H9 (cell line): ENCODE measurements at regions not wholly inside any gene's neighbourhood (a gene's known extent, or its start where the extent isn't known, plus 50 kb on each side); places are given as distances from the start of the nearest gene placed in this dataset.
"Not testable (repeated sequence)": the region's sequence is repeated elsewhere in the genome, so short reads cannot be mapped to it uniquely, and the experiment has no call there.

Source experiments
- DNase-seq: peaks from one replicate; pipeline ENCODE4 v3.0.0-alpha.2; 2017
- H2AFZ ChIP-seq: one replicate; pipeline ENCODE4 v1.6.1; 2013; ENCODE audit warnings: mild to moderate bottlenecking, low read length, control low read depth, moderate library complexity
- H2AK5ac ChIP-seq: 2 replicates; pipeline ENCODE4 v1.6.1; 2013; ENCODE audit warnings: low read length, control low read depth, mixed read lengths; ENCODE audit not compliant: insufficient read length
- H2BK120ac ChIP-seq: one replicate; pipeline ENCODE4 v1.6.1; 2013; ENCODE audit warnings: low read depth, mild to moderate bottlenecking, low read length, control low read depth, inconsistent platforms; ENCODE audit not compliant: poor library complexity, severe bottlenecking
- H2BK12ac ChIP-seq: 2 replicates; pipeline ENCODE4 v1.6.1; 2013; ENCODE audit warnings: low read length, control low read depth, mixed read lengths, low read depth; ENCODE audit not compliant: insufficient read length
- H2BK15ac ChIP-seq: 2 replicates; pipeline ENCODE4 v1.6.1; 2013; ENCODE audit warnings: low read depth, low read length, control low read depth
- H2BK20ac ChIP-seq: one replicate; pipeline ENCODE4 v1.6.1; 2013; ENCODE audit warnings: low read depth, mild to moderate bottlenecking, low read length, control low read depth, inconsistent platforms; ENCODE audit not compliant: poor library complexity, severe bottlenecking
- H2BK5ac ChIP-seq: 2 replicates; pipeline ENCODE4 v1.6.1; 2013; ENCODE audit warnings: low read length, control low read depth, mixed read lengths; ENCODE audit not compliant: insufficient read length
- H3K14ac ChIP-seq: 2 replicates; pipeline ENCODE4 v1.6.1; 2013; ENCODE audit warnings: low read length, control low read depth; ENCODE audit not compliant: insufficient read depth
- H3K18ac ChIP-seq: 2 replicates; pipeline ENCODE4 v1.6.1; 2013; ENCODE audit warnings: low read depth, mild to moderate bottlenecking, mixed read lengths, low read length, control low read depth; ENCODE audit not compliant: insufficient read length
- H3K23ac ChIP-seq: 2 replicates; pipeline ENCODE4 v1.6.1; 2013; ENCODE audit warnings: low read length, control low read depth, mixed read lengths, low read depth; ENCODE audit not compliant: insufficient read length
- H3K23me2 ChIP-seq: 2 replicates; pipeline ENCODE4 v1.6.1; 2013; ENCODE audit warnings: low read depth, mild to moderate bottlenecking, mixed read lengths, low read length, control low read depth; ENCODE audit not compliant: insufficient read length, poor library complexity, severe bottlenecking
- H3K27ac ChIP-seq: 2 replicates; pipeline ENCODE4 v1.5.1; 2013; ENCODE audit warnings: low read length, control low read depth, mixed read lengths, low read depth; ENCODE audit not compliant: insufficient read length
- H3K27me3 ChIP-seq: 2 replicates; pipeline ENCODE4 v1.6.1; 2013; ENCODE audit warnings: low read length, control low read depth, inconsistent platforms; ENCODE audit not compliant: insufficient read depth
- H3K4ac ChIP-seq: 2 replicates; pipeline ENCODE4 v1.6.1; 2013; ENCODE audit warnings: low read depth, mild to moderate bottlenecking, control low read depth, inconsistent platforms, low read length, moderate library complexity
- H3K4me1 ChIP-seq: 2 replicates; pipeline ENCODE4 v1.6.1; 2013; ENCODE audit warnings: low read length, control low read depth, inconsistent platforms; ENCODE audit not compliant: insufficient read depth
- H3K4me2 ChIP-seq: 2 replicates; pipeline ENCODE4 v1.6.1; 2013; ENCODE audit warnings: low read length, control low read depth, mixed read lengths; ENCODE audit not compliant: insufficient read length, insufficient read depth
- H3K56ac ChIP-seq: 2 replicates; pipeline ENCODE4 v1.6.1; 2013; ENCODE audit warnings: low read depth, mild to moderate bottlenecking, mixed read lengths, low read length, control low read depth; ENCODE audit not compliant: insufficient read length
- H3K79me1 ChIP-seq: 2 replicates; pipeline ENCODE4 v1.6.1; 2013; ENCODE audit warnings: low read depth, mild to moderate bottlenecking, moderate library complexity, low read length, control low read depth, inconsistent platforms; ENCODE audit not compliant: insufficient read depth, poor library complexity, severe bottlenecking
- H3K79me2 ChIP-seq: 2 replicates; pipeline ENCODE4 v1.6.1; 2013; ENCODE audit warnings: low read length, control low read depth, inconsistent platforms; ENCODE audit not compliant: insufficient read depth
- H3K9ac ChIP-seq: 2 replicates; pipeline ENCODE4 v1.6.1; 2013; ENCODE audit warnings: low read length, control low read depth, mixed read lengths; ENCODE audit not compliant: insufficient read length; ENCODE audit errors: extremely low read depth
- H3K9me3 ChIP-seq: one replicate; pipeline ENCODE4 v1.6.1; 2013; ENCODE audit warnings: low read depth, low read length, inconsistent platforms; ENCODE audit not compliant: control insufficient read depth
- H3T11ph ChIP-seq: one replicate; pipeline ENCODE4 v1.6.1; 2013; ENCODE audit warnings: mild to moderate bottlenecking, low read length, control low read depth, inconsistent platforms
- H4K20me1 ChIP-seq: one replicate; pipeline ENCODE4 v1.6.1; 2013; ENCODE audit not compliant: control insufficient read depth, insufficient read length, insufficient read depth
- H4K5ac ChIP-seq: 2 replicates; pipeline ENCODE4 v1.6.1; 2013; ENCODE audit warnings: low read depth, mild to moderate bottlenecking, mixed read lengths, low read length, control low read depth; ENCODE audit not compliant: insufficient read length
- H4K8ac ChIP-seq: replicated peaks from 2 replicates; pipeline ENCODE4 v1.6.1; 2013; ENCODE audit warnings: low read length, control low read depth, mixed read lengths, low read depth; ENCODE audit not compliant: insufficient read length
- H4K91ac ChIP-seq: 2 replicates; pipeline ENCODE4 v1.6.1; 2013; ENCODE audit warnings: low read depth, mild to moderate bottlenecking, moderate library complexity, mixed read lengths, low read length, control low read depth; ENCODE audit not compliant: insufficient read length
- H3K27ac Mint-ChIP-seq, 3 experiments: 2 replicates in 2 of 3; 3 replicates in 1 of 3; pipeline ENCODE4 v1.8.0; 2020 to 2021; ENCODE audit warnings: mixed read lengths in 3 of 3, mild to moderate bottlenecking in 1 of 3, moderate library complexity in 1 of 3
- H3K27me3 Mint-ChIP-seq: 2 replicates; pipeline ENCODE4 v1.8.0; 2021; ENCODE audit warnings: low read depth, mild to moderate bottlenecking, moderate library complexity, mixed read lengths
- H3K36me3 Mint-ChIP-seq, 3 experiments: 2 replicates in 2 of 3; 3 replicates in 1 of 3; pipeline ENCODE4 v1.8.0; 2020 to 2021; ENCODE audit warnings: low read depth in 3 of 3, mixed read lengths in 3 of 3; ENCODE audit not compliant: insufficient read depth in 1 of 3
- H3K4me1 Mint-ChIP-seq, 2 experiments: 2 replicates each; pipeline ENCODE4 v1.8.0; 2020; ENCODE audit warnings: mixed read lengths in 2 of 2
- H3K4me3 Mint-ChIP-seq, 2 experiments: 2 replicates in 1 of 2; 3 replicates in 1 of 2; pipeline ENCODE4 v1.8.0; 2020 to 2021; ENCODE audit warnings: mild to moderate bottlenecking in 2 of 2, mixed read lengths in 2 of 2, moderate library complexity in 1 of 2
- H3K9me3 Mint-ChIP-seq, 2 experiments: 2 replicates in 1 of 2; 3 replicates in 1 of 2; pipeline ENCODE4 v1.8.0; 2020; ENCODE audit warnings: mild to moderate bottlenecking in 2 of 2, mixed read lengths in 2 of 2, moderate library complexity in 1 of 2
- CTCF ChIP-seq: fragments of 200-600 bp; sonication (generic); conservative IDR thresholded peaks from 3 replicates; pipeline ENCODE4 v1.8.0; 2021; ENCODE audit warnings: antibody characterized with exemption, mild to moderate bottlenecking
- WGBS: extraction: QIAGEN DNeasy Blood & Tissue Kit; methylation state at CpG from one replicate; pipeline ENCODE4 v1.1.7; 2013; ENCODE audit warnings: missing lambda C conversion rate, low lambda C conversion rate, mixed read lengths; ENCODE audit not compliant: insufficient read length; ENCODE audit errors: extremely low coverage; 5-methylcytosine and 5-hydroxymethylcytosine counted together

- Histone ChIP-seq H3K4ac (no peak overlapping the region), H2BK15ac (no peak overlapping the region), H4K8ac (no peak overlapping the region), H3K14ac (no peak overlapping the region), H3T11ph (no peak overlapping the region), H3K56ac (no peak overlapping the region), H4K20me1 (no peaks in the 10 kb centered on the region), H3K27me3 (no peaks in the 10 kb centered on the region), H3K79me1 (no peaks in the 10 kb centered on the region), H2BK120ac (no peak overlapping the region), H2AFZ (no peak overlapping the region), H2BK5ac (no peak overlapping the region), H2BK12ac (no peak overlapping the region), H2AK5ac (no peak overlapping the region), H3K9me3 (no peaks in the 10 kb centered on the region), H2BK20ac (no peak overlapping the region), H3K79me2 (no peaks in the 10 kb centered on the region; the same call in 1 of the 2 replicates), H3K23ac (no peak overlapping the region), H4K5ac (no peak overlapping the region), H3K27ac (no peak overlapping the region), H3K23me2 (no peaks in the 10 kb centered on the region), H3K4me2 (no peak overlapping the region), H3K4me1 (no peaks in the 10 kb centered on the region), H3K9ac (no peak overlapping the region), H3K18ac (no peak overlapping the region), H4K91ac (no peak overlapping the region)
- H3K4me3 Mint-ChIP-seq = no peak overlapping the region
- H3K4me1 Mint-ChIP-seq = peaks cover 6% of the 10 kb centered on the region in 2 experiments
- no peak for DNase-seq
- H3K27ac Mint-ChIP-seq = no peak overlapping the region
- H3K9me3 Mint-ChIP-seq = peaks cover 0 to 14% of the 10 kb centered on the region in 2 experiments; a peak in 2 of 5 replicates
- H3K36me3 Mint-ChIP-seq = peaks cover 2 to 12% (median 5%) of the 10 kb centered on the region in 3 experiments; a peak in 3 of 7 replicates
- no peak for TF ChIP-seq CTCF
- H3K27me3 Mint-ChIP-seq = no peaks in the 10 kb centered on the region
- no CpG with 5 or more reads among the region's 1 CpG for WGBS
Measured at GRCh38 chr4:103264905-103265304, 66.8 kb upstream of the CENPE start.

GRCh38 chr4:103256068-103256467, 57.9 kb upstream of the CENPE start:
- H3K4me2 ChIP-seq = peak overlapping the region; percentile 19
- H2AFZ ChIP-seq, H3K23ac ChIP-seq, H3K56ac ChIP-seq, H3K9me3 Mint-ChIP-seq, H3K18ac ChIP-seq, H2BK15ac ChIP-seq, H3K27ac ChIP-seq, H2BK5ac ChIP-seq, H4K5ac ChIP-seq, H3K79me1 ChIP-seq, H3K14ac ChIP-seq, H3K27me3 Mint-ChIP-seq, H3K23me2 ChIP-seq, H2BK12ac ChIP-seq, H3K9me3 ChIP-seq, H4K91ac ChIP-seq, H3K36me3 Mint-ChIP-seq, H2AK5ac ChIP-seq, H4K8ac ChIP-seq, H3K4me1 ChIP-seq, H3T11ph ChIP-seq, H2BK120ac ChIP-seq, H3K4ac ChIP-seq, H4K20me1 ChIP-seq, H2BK20ac ChIP-seq, H3K9ac ChIP-seq, DNase-seq, H3K79me2 ChIP-seq, H3K27me3 ChIP-seq: not testable (repeated sequence)
- peak overlapping the region; percentile 70 to 83 for H3K4me3 Mint-ChIP-seq
- no CpG with 5 or more reads among the region's 16 CpGs for WGBS
- peak overlapping the region; percentile 85 to 99 (median 89); a peak in 4 of 7 replicates for H3K27ac Mint-ChIP-seq
- peaks cover 27 to 34% of the 10 kb centered on the region in 2 experiments for H3K4me1 Mint-ChIP-seq
